ENCODE measurements at regions not wholly inside any gene's neighbourhood (a gene's known extent, or its start where the extent isn't known, plus 50 kb on each side); places are given as distances from the start of the nearest gene placed in this dataset.

- H3K4me3 Mint-ChIP-seq: no peak overlapping the region
- DNase-seq: no peak
- no peak overlapping the region for H3K27ac Mint-ChIP-seq
- no peaks in the 10 kb centered on the region for H3K4me1 Mint-ChIP-seq
- no peak for ATAC-seq
- no peaks in the 10 kb centered on the region for H3K9me3 Mint-ChIP-seq
- no peaks in the 10 kb centered on the region for H3K27me3 Mint-ChIP-seq
- no peaks in the 10 kb centered on the region for H3K36me3 Mint-ChIP-seq (ENCODE audit: low read depth)
Observed at GRCh38 chr12:115577401-115577800, 700.1 kb downstream of the MED13L start.

GRCh38 chr12:115574826-115575225 lies 702.7 kb downstream of the MED13L start:
- no peaks in the 10 kb centered on the region for H3K4me1 Mint-ChIP-seq

GRCh38 chr12:115572440-115572839 lies 705.1 kb downstream of the MED13L start:
- Mint-ChIP-seq H3K4me1 (no peaks in the 10 kb centered on the region), H3K36me3 (ENCODE audit: low read depth) (no peaks in the 10 kb centered on the region), H3K9me3 (no peaks in the 10 kb centered on the region), H3K27ac (no peak overlapping the region), H3K4me3 (no peak overlapping the region), H3K27me3 (no peaks in the 10 kb centered on the region)
- DNase-seq: no peak
- ATAC-seq: no peak

More at GRCh38 chr12:115574826-115575225, 702.7 kb downstream of the MED13L start:
- Mint-ChIP-seq H3K36me3 (ENCODE audit: low read depth) (no peaks in the 10 kb centered on the region), H3K9me3 (no peaks in the 10 kb centered on the region), H3K27ac (no peak overlapping the region), H3K27me3 (no peaks in the 10 kb centered on the region), H3K4me3 (no peak overlapping the region)
- DNase-seq (no peak), ATAC-seq (no peak)

- Mint-ChIP-seq H3K27me3 (no peaks in the 10 kb centered on the region), H3K4me3 (no peak overlapping the region), H3K27ac (no peak overlapping the region), H3K36me3 (ENCODE audit: low read depth) (no peaks in the 10 kb centered on the region), H3K4me1 (no peaks in the 10 kb centered on the region), H3K9me3 (no peaks in the 10 kb centered on the region)
- no peak for ATAC-seq
- no peak for DNase-seq
Observed at GRCh38 chr12:115571446-115571845, 706.0 kb downstream of the MED13L start.

- no peak for ATAC-seq
- Mint-ChIP-seq H3K27ac (no peak overlapping the region), H3K27me3 (no peaks in the 10 kb centered on the region), H3K4me3 (no peak overlapping the region), H3K4me1 (no peaks in the 10 kb centered on the region), H3K36me3 (ENCODE audit: low read depth) (no peaks in the 10 kb centered on the region), H3K9me3 (no peaks in the 10 kb centered on the region)
- no peak for DNase-seq
Observed at GRCh38 chr12:115571027-115571426, 706.5 kb downstream of the MED13L start.

- DNase-seq (no peak), ATAC-seq (no peak)
- Mint-ChIP-seq H3K9me3 (no peaks in the 10 kb centered on the region), H3K27me3 (no peaks in the 10 kb centered on the region), H3K4me3 (no peak overlapping the region), H3K36me3 (ENCODE audit: low read depth) (no peaks in the 10 kb centered on the region), H3K4me1 (no peaks in the 10 kb centered on the region), H3K27ac (no peak overlapping the region)
Observed at GRCh38 chr12:115570069-115570777, 707.3 kb downstream of the MED13L start.

GRCh38 chr12:115569345-115570068 lies 708.0 kb downstream of the MED13L start:
- Mint-ChIP-seq H3K27ac (no peak overlapping the region), H3K4me3 (no peak overlapping the region), H3K9me3 (no peaks in the 10 kb centered on the region), H3K36me3 (ENCODE audit: low read depth) (no peaks in the 10 kb centered on the region), H3K27me3 (no peaks in the 10 kb centered on the region), H3K4me1 (no peaks in the 10 kb centered on the region)
- ATAC-seq (no peak), DNase-seq (no peak)

- Mint-ChIP-seq H3K36me3 (ENCODE audit: low read depth) (no peaks in the 10 kb centered on the region), H3K4me1 (no peaks in the 10 kb centered on the region), H3K27ac (no peak overlapping the region), H3K27me3 (peaks cover 2% of the 10 kb centered on the region), H3K4me3 (no peak overlapping the region), H3K9me3 (peaks cover 3% of the 10 kb centered on the region)
- ATAC-seq (no peak), DNase-seq (no peak)
Observed at GRCh38 chr12:115558281-115558680, 719.2 kb downstream of the MED13L start.

- ATAC-seq: no peak
Observed at GRCh38 chr12:115553622-115554021, 723.9 kb downstream of the MED13L start.

GRCh38 chr12:115543269-115543668 lies 734.2 kb downstream of the MED13L start:
- no peak overlapping the region for H3K4me3 Mint-ChIP-seq
- H3K4me1 Mint-ChIP-seq: no peaks in the 10 kb centered on the region
- H3K9me3 Mint-ChIP-seq: peaks cover 31% of the 10 kb centered on the region
- no peak overlapping the region for H3K27ac Mint-ChIP-seq
- no peaks in the 10 kb centered on the region for H3K36me3 Mint-ChIP-seq (ENCODE audit: low read depth)
- no peak for ATAC-seq
- peaks cover 2% of the 10 kb centered on the region for H3K27me3 Mint-ChIP-seq
- DNase-seq: no peak

More at GRCh38 chr12:115553622-115554021, 723.9 kb downstream of the MED13L start:
- no peak for DNase-seq
- Mint-ChIP-seq H3K9me3 (no peaks in the 10 kb centered on the region), H3K27me3 (peaks cover 4% of the 10 kb centered on the region), H3K4me1 (no peaks in the 10 kb centered on the region), H3K4me3 (no peak overlapping the region), H3K27ac (no peak overlapping the region), H3K36me3 (ENCODE audit: low read depth) (no peaks in the 10 kb centered on the region)

- Mint-ChIP-seq H3K4me1 (no peaks in the 10 kb centered on the region), H3K36me3 (ENCODE audit: low read depth) (no peaks in the 10 kb centered on the region), H3K4me3 (no peak overlapping the region), H3K27me3 (peaks cover 3% of the 10 kb centered on the region), H3K27ac (no peak overlapping the region), H3K9me3 (peaks cover 37% of the 10 kb centered on the region)
- ATAC-seq (no peak), DNase-seq (no peak)
Observed at GRCh38 chr12:115542656-115543055, 734.8 kb downstream of the MED13L start.

- ATAC-seq: no peak
- no peaks in the 10 kb centered on the region for H3K36me3 Mint-ChIP-seq (ENCODE audit: low read depth)
- H3K4me3 Mint-ChIP-seq: no peak overlapping the region
Observed at GRCh38 chr12:115541891-115542421, 735.5 kb downstream of the MED13L start.

GRCh38 chr12:115528466-115528865 lies 749.0 kb downstream of the MED13L start:
- no peak overlapping the region for H3K27ac Mint-ChIP-seq
- no peak overlapping the region for H3K4me3 Mint-ChIP-seq

More at GRCh38 chr12:115541891-115542421, 735.5 kb downstream of the MED13L start:
- Mint-ChIP-seq H3K27ac (no peak overlapping the region), H3K9me3 (peaks cover 42% of the 10 kb centered on the region), H3K27me3 (peaks cover 3% of the 10 kb centered on the region), H3K4me1 (no peaks in the 10 kb centered on the region)
- DNase-seq: no peak

GRCh38 chr12:115521771-115522409 lies 755.6 kb downstream of the MED13L start:
- H3K4me1 Mint-ChIP-seq: no peaks in the 10 kb centered on the region
- DNase-seq: no peak
- no peak overlapping the region for H3K4me3 Mint-ChIP-seq
- no peaks in the 10 kb centered on the region for H3K36me3 Mint-ChIP-seq (ENCODE audit: low read depth)
- no peaks in the 10 kb centered on the region for H3K27me3 Mint-ChIP-seq
- peaks cover 2% of the 10 kb centered on the region for H3K9me3 Mint-ChIP-seq
- H3K27ac Mint-ChIP-seq: no peak overlapping the region
- no peak for ATAC-seq

More at GRCh38 chr12:115528466-115528865, 749.0 kb downstream of the MED13L start:
- Mint-ChIP-seq H3K36me3 (ENCODE audit: low read depth) (no peaks in the 10 kb centered on the region), H3K4me1 (no peaks in the 10 kb centered on the region), H3K9me3 (peaks cover 3% of the 10 kb centered on the region), H3K27me3 (no peaks in the 10 kb centered on the region)
- DNase-seq (no peak), ATAC-seq (no peak)

- H3K4me1 Mint-ChIP-seq: no peaks in the 10 kb centered on the region
- peaks cover 7% of the 10 kb centered on the region for H3K9me3 Mint-ChIP-seq
- DNase-seq (no peak), ATAC-seq (no peak)
- H3K4me3 Mint-ChIP-seq: no peak overlapping the region
- no peak overlapping the region for H3K27ac Mint-ChIP-seq
- no peaks in the 10 kb centered on the region for H3K27me3 Mint-ChIP-seq
- no peaks in the 10 kb centered on the region for H3K36me3 Mint-ChIP-seq (ENCODE audit: low read depth)
Observed at GRCh38 chr12:115519887-115520286, 757.6 kb downstream of the MED13L start.

All from activated naive CD8-positive, alpha-beta T cell treated with anti-CD3 and anti-CD28 coated beads, Interleukin-2, amount 50 U/mL, for 24 hours (primary cell).